Keratinocyte (primary cell): ENCODE measurements at regions not wholly inside any gene's neighbourhood (a gene's known extent, or its start where the extent isn't known, plus 50 kb on each side); places are given as distances from the start of the nearest gene placed in this dataset.

Source experiments
- EZH2 ChIP-seq: IDR thresholded peaks from one replicate; pipeline ENCODE4 v1.6.1; 2012; ENCODE audit warnings: inconsistent platforms, mild to moderate bottlenecking, low read length, moderate library complexity
- TF ChIP-seq, protein P1 (sequence below), 3 experiments: IDR thresholded peaks in 1 of 3; conservative IDR thresholded peaks in 1 of 3; optimal IDR thresholded peaks in 1 of 3; 2 replicates in 2 of 3; 3 replicates in 1 of 3; pipeline versions ENCODE3 to v1.5.1; 2011; ENCODE audit warnings: low read length in 3 of 3, mild to moderate bottlenecking in 3 of 3, moderate library complexity in 2 of 3, control low read depth in 1 of 3, inconsistent platforms in 1 of 3; ENCODE audit not compliant: insufficient read depth in 2 of 3; ENCODE audit errors: extremely low read depth in 1 of 3

DNA sequence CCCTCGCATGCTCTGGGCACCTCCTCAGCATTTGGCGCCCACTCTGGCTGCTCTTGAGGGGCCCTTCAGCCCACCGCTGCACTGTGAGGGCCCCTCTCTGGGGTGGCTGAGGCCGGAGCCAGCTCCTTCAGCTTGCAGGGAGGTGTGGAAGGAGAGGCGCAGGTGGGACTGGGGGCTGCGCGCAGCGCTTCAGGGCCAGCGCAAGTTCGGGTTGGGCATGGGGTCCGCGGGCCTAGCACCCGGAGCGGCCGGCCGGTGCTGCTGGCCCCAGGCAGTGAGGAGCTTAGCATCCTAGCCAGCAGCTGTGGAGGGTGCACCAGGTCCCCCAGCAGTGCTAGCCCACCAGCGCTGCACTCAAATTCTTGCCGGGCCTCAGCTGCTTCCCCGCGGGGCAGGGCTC lies 305.6 kb upstream of the ANKRD30A start:
- TF ChIP-seq, protein P1, sequence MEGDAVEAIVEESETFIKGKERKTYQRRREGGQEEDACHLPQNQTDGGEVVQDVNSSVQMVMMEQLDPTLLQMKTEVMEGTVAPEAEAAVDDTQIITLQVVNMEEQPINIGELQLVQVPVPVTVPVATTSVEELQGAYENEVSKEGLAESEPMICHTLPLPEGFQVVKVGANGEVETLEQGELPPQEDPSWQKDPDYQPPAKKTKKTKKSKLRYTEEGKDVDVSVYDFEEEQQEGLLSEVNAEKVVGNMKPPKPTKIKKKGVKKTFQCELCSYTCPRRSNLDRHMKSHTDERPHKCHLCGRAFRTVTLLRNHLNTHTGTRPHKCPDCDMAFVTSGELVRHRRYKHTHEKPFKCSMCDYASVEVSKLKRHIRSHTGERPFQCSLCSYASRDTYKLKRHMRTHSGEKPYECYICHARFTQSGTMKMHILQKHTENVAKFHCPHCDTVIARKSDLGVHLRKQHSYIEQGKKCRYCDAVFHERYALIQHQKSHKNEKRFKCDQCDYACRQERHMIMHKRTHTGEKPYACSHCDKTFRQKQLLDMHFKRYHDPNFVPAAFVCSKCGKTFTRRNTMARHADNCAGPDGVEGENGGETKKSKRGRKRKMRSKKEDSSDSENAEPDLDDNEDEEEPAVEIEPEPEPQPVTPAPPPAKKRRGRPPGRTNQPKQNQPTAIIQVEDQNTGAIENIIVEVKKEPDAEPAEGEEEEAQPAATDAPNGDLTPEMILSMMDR (optimal IDR thresholded peaks at IDR 0.05 in 1 of 3, IDR thresholded peaks at IDR 0.05 in 1 of 3, conservative IDR thresholded peaks at IDR 0.05 in 1 of 3; ENCODE audit: extremely low read depth in 1 of 3, insufficient read depth in 2 of 3, low read length in 3 of 3) = no peak
- TF ChIP-seq EZH2 = no peak
